HepG2 (cell line): ENCODE measurements at regions not wholly inside any gene's neighbourhood (a gene's known extent, or its start where the extent isn't known, plus 50 kb on each side); places are given as distances from the start of the nearest gene placed in this dataset.

Experiments used
- ATAC-seq: fragments of 200-7000 bp; cut with Tn5 transposase; 3 replicates; pipeline ENCODE4 v1.9.1; 2020; ENCODE audit warnings: mild to moderate bottlenecking, moderate library complexity
- BruUV-seq: library from RNA; stranded (reverse); fragments of 400-500 nt; replicated peaks from 2 replicates; lab custom pipeline; 2021; lab: Mats Ljungman, UMichigan
- CTCF ChIA-PET: fragments of 300-600 bp; formaldehyde crosslinking; extraction: SDS; loops from one replicate; lab custom pipeline; 2021; ENCODE audit warnings: low total read pairs, inconsistent platforms, low intra/inter-chr PET ratio; lab: Yijun Ruan, JAX
- POLR2A ChIA-PET: fragments of 350-600 bp; sonication (Branson Sonifier 250); formaldehyde crosslinking; loops from one replicate; lab custom pipeline; 2020; ENCODE audit warnings: antibody characterized with exemption, inconsistent platforms; lab: Yijun Ruan, JAX
- DNase-seq: peaks from one replicate; pipeline ENCODE4 v3.0.0-alpha.2; 2015; ENCODE audit warnings: low spot score
- FAIRE-seq: peaks from 3 replicates; lab custom pipeline; 2011; peaks lifted over from hg19 to GRCh38; lab: Jason Lieb, UNC
- H2AFZ ChIP-seq: one replicate; pipeline ENCODE4 v1.6.1; 2011; ENCODE audit warnings: low read length, inconsistent platforms
- H3K27ac ChIP-seq: fragments of 300-600 bp; 3 replicates; pipeline ENCODE4 v1.8.0; 2011; ENCODE audit warnings: mixed run types, mild to moderate bottlenecking, mixed read lengths, low read length, inconsistent platforms; ENCODE audit not compliant: insufficient read depth; ENCODE audit errors: extremely low read length
- H3K27me3 ChIP-seq, 2 experiments: fragments of 200-600 bp in 1 of 2; 2 replicates in 1 of 2; 3 replicates in 1 of 2; pipeline versions ENCODE4 v1.6.0 to v1.8.0; 2011; ENCODE audit warnings: low read length in 2 of 2, mild to moderate bottlenecking in 2 of 2, moderate library complexity in 2 of 2, inconsistent platforms in 1 of 2; ENCODE audit not compliant: insufficient read depth in 2 of 2, control insufficient read depth in 1 of 2
- H3K36me3 ChIP-seq, 2 experiments: fragments of 200-600 bp in 1 of 2; replicated peaks in 1 of 2; 2 replicates in 1 of 2; 3 replicates in 1 of 2; pipeline versions ENCODE4 v1.5.1 to v1.8.0; 2011; ENCODE audit warnings: low read length in 2 of 2, inconsistent platforms in 1 of 2; ENCODE audit not compliant: insufficient read depth in 2 of 2, control insufficient read depth in 1 of 2
- H3K4me1 ChIP-seq: 2 replicates; pipeline ENCODE4 v1.5.1; 2012; ENCODE audit warnings: low read length, inconsistent platforms; ENCODE audit not compliant: insufficient read depth
- H3K4me2 ChIP-seq: 2 replicates; pipeline ENCODE4 v1.6.0; 2011; ENCODE audit warnings: low read depth, low read length, inconsistent platforms
- H3K4me3 ChIP-seq, 3 experiments: fragments of 200-600 bp in 1 of 3; sonication (generic), shearing (Covaris generic) in 1 of 3; replicated peaks in 1 of 3; 2 replicates each; pipeline ENCODE4 v1.5.1; 2011 to 2016; ENCODE audit warnings: low read length in 3 of 3, inconsistent platforms in 2 of 3, low read depth in 2 of 3, mild to moderate bottlenecking in 2 of 3, control low read depth in 1 of 3, mixed read lengths in 1 of 3; ENCODE audit not compliant: insufficient read depth in 1 of 3
- H3K79me2 ChIP-seq: one replicate; pipeline ENCODE4 v1.6.1; 2011; ENCODE audit warnings: low read length, inconsistent platforms; ENCODE audit not compliant: insufficient read depth
- H3K9ac ChIP-seq: 2 replicates; pipeline ENCODE4 v1.6.0; 2011; ENCODE audit warnings: mild to moderate bottlenecking, low read depth, low read length, inconsistent platforms; ENCODE audit not compliant: insufficient read depth
- H3K9me3 ChIP-seq: 2 replicates; pipeline ENCODE4 v1.5.1; 2012; ENCODE audit warnings: mild to moderate bottlenecking, low read length
- H4K20me1 ChIP-seq: 2 replicates; pipeline ENCODE4 v1.6.0; 2011; ENCODE audit warnings: inconsistent platforms, mild to moderate bottlenecking, low read length, moderate library complexity; ENCODE audit not compliant: insufficient read depth
- FLYWCH1 ChIP-seq: sonication (generic); formaldehyde crosslinking; IDR thresholded peaks from 2 replicates; pipeline ENCODE4 v1.8.1; 2023; ENCODE audit warnings: mild to moderate bottlenecking, missing genetic modification reagents
- HNRNPH1 ChIP-seq: fragments of 200-400 bp; formaldehyde crosslinking; optimal IDR thresholded peaks from 2 replicates; pipeline ENCODE3; 2017; ENCODE audit warnings: mild to moderate bottlenecking, low read depth, low read length
- KAT8 ChIP-seq: IDR thresholded peaks from 2 replicates; pipeline ENCODE4 v1.6.1; 2016; ENCODE audit warnings: missing genetic modification reagents, missing compliant biosample characterization
- PHB2 ChIP-seq: fragments of 450-650 bp; IDR thresholded peaks from 2 replicates; pipeline ENCODE4 v1.6.1; 2018; ENCODE audit not compliant: partially characterized antibody
- RELA ChIP-seq: sonication (generic); formaldehyde crosslinking; IDR thresholded peaks from 2 replicates; pipeline ENCODE4 v1.4.0; 2020; ENCODE audit warnings: missing genetic modification reagents
- TFE3 ChIP-seq: IDR thresholded peaks from 2 replicates; pipeline ENCODE4 v1.6.1; 2016
- TGIF2 ChIP-seq: IDR thresholded peaks from 2 replicates; pipeline ENCODE4 v1.6.1; 2016; ENCODE audit warnings: control low read depth, missing compliant biosample characterization
- ZBED4 ChIP-seq: sonication (generic); formaldehyde crosslinking; IDR thresholded peaks from 2 replicates; pipeline ENCODE4 v1.4.0; 2020; ENCODE audit warnings: missing genetic modification reagents, borderline replicate concordance
- ZBTB20 ChIP-seq: sonication (generic); formaldehyde crosslinking; IDR thresholded peaks from 2 replicates; pipeline ENCODE4 v1.8.1; 2023; ENCODE audit warnings: missing genetic modification reagents, low read depth, mild to moderate bottlenecking, borderline replicate concordance
- ZBTB39 ChIP-seq: sonication (generic); formaldehyde crosslinking; IDR thresholded peaks from 2 replicates; pipeline ENCODE4 v1.5.0; 2020; ENCODE audit warnings: missing genetic modification reagents
- ZBTB7B ChIP-seq: sonication (generic); formaldehyde crosslinking; IDR thresholded peaks from 2 replicates; pipeline ENCODE4 v1.4.0; 2020; ENCODE audit warnings: missing genetic modification reagents
- ZNF337 ChIP-seq: sonication (generic); formaldehyde crosslinking; IDR thresholded peaks from 2 replicates; pipeline ENCODE4 v1.5.1; 2020; ENCODE audit warnings: missing genetic modification reagents, low read depth, mild to moderate bottlenecking, borderline replicate concordance
- ZNF430 ChIP-seq: sonication (generic); formaldehyde crosslinking; IDR thresholded peaks from 2 replicates; pipeline ENCODE4 v1.9.0; 2021; ENCODE audit warnings: mild to moderate bottlenecking, missing genetic modification reagents
- ZNF44 ChIP-seq: sonication (generic); formaldehyde crosslinking; IDR thresholded peaks from 2 replicates; pipeline ENCODE4 v1.5.1; 2020; ENCODE audit warnings: mild to moderate bottlenecking, missing genetic modification reagents
- ZNF746 ChIP-seq: sonication (generic); formaldehyde crosslinking; IDR thresholded peaks from 2 replicates; pipeline ENCODE4 v1.8.0; 2022; ENCODE audit warnings: mild to moderate bottlenecking, missing genetic modification reagents
- ZNF749 ChIP-seq: sonication (generic); formaldehyde crosslinking; IDR thresholded peaks from 2 replicates; pipeline ENCODE4 v1.8.0; 2022; ENCODE audit warnings: mild to moderate bottlenecking, missing genetic modification reagents, moderate library complexity, borderline replicate concordance
- ZNF775 ChIP-seq: sonication (generic); formaldehyde crosslinking; IDR thresholded peaks from 2 replicates; pipeline ENCODE4 v1.4.0; 2020; ENCODE audit warnings: missing genetic modification reagents, mild to moderate bottlenecking, moderate library complexity, borderline replicate concordance
- whole genome bisulfite sequencing: methylation state at CpG from one replicate; pipeline ENCODE4 v1.1.6; 2017; ENCODE audit warnings: low lambda C conversion rate; 5-methylcytosine and 5-hydroxymethylcytosine counted together
- in situ Hi-C: cut with HindIII; loops from 2 replicates; pipeline ENCODE4 v1.10.0; 2017; ENCODE audit warnings: low pct_unique_long_range_greater_than_20kb; ENCODE audit not compliant: extremely low pct_ligation_motif_present
- intact Hi-C: fragments of 100-400 bp; cut with micrococcal nuclease; formaldehyde crosslinking; loops from one replicate; pipeline ENCODE4 v1.10.0; 2022; ENCODE audit not compliant: unreplicated experiment

GRCh38 chr13:111521691-111522229 lies 201.3 kb downstream of the TEX29 start:
- WGBS: 5% methylated on average over 7 of the region's 12 CpGs
- H3K36me3 ChIP-seq: no peaks in the 10 kb centered on the region; a peak in 1 of 5 replicates
- ChIA-PET POLR2A (no interaction called here), CTCF (no interaction called here)
- no peaks in the 10 kb centered on the region for H3K4me1 ChIP-seq
- in situ Hi-C loops: no loop called here
- intact Hi-C loops: no loop called here
- H3K79me2 ChIP-seq: no peaks in the 10 kb centered on the region
- no peak for ATAC-seq
- no peak overlapping the region for H3K9ac ChIP-seq
- TF ChIP-seq TGIF2 (no peak), ZNF775 (no peak), FLYWCH1 (CRISPR knock-in tag) (no peak), ZNF44 (CRISPR knock-in tag) (no peak), ZNF337 (CRISPR knock-in tag) (no peak), ZNF749 (CRISPR knock-in tag) (no peak), ZBTB39 (no peak), ZNF746 (CRISPR knock-in tag) (no peak), ZBTB20 (CRISPR knock-in tag) (no peak), TFE3 (CRISPR knock-in tag) (no peak), RELA (CRISPR knock-in tag) (no peak), HNRNPH1 (no peak), ZBED4 (CRISPR knock-in tag) (no peak), PHB2 (no peak), ZBTB7B (CRISPR knock-in tag) (no peak), ZNF430 (CRISPR knock-in tag) (no peak), KAT8 (CRISPR knock-in tag) (no peak)
- H2AFZ ChIP-seq: no peak overlapping the region
- H4K20me1 ChIP-seq: no peaks in the 10 kb centered on the region
- no TSS peak for BruUV-seq
- no peaks in the 10 kb centered on the region for H3K9me3 ChIP-seq
- FAIRE-seq: no peak
- H3K27me3 ChIP-seq: peaks cover 6 to 39% of the 10 kb centered on the region in 2 experiments; a peak in 4 of 5 replicates
- no peak overlapping the region for H3K4me3 ChIP-seq
- H3K4me2 ChIP-seq: no peak overlapping the region
- DNase-seq: no peak
- H3K27ac ChIP-seq: no peak overlapping the region
